GM19351 (cell line): ENCODE measurements at regions not wholly inside any gene's neighbourhood (a gene's known extent, or its start where the extent isn't known, plus 50 kb on each side); places are given as distances from the start of the nearest gene placed in this dataset.
A peak's percentile ranks its signal among the peaks of the same experiment; 100 is the strongest.
"Not testable (repeated sequence)": the region's sequence is repeated elsewhere in the genome, so short reads cannot be mapped to it uniquely, and the experiment has no call there.

ENCODE experiments used
- ATAC-seq: cut with Tn5 transposase; IDR thresholded peaks from one replicate; pipeline ENCODE4 v1.9.1; 2021; ENCODE audit warnings: mild to moderate bottlenecking, moderate library complexity; ENCODE audit not compliant: unreplicated experiment

DNA sequence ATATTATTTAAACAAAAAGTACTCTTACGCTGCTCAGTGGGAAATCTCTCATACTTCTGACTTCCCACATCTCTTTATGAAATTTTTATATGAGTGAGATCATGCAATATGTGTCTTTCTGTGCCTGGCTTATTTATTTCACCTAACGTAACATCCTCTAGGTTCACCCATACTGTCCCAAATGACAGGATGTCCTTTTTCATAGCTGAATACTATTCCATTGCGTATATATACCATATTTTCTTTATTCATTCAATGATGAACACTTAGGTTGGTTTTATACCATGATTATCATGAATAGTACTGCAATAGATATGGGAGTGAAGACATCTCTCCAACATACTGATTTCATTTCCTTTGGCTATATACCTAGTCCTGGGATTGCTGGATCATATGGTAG lies 57.8 kb upstream of the TPP2 start:
- no peak for ATAC-seq

DNA sequence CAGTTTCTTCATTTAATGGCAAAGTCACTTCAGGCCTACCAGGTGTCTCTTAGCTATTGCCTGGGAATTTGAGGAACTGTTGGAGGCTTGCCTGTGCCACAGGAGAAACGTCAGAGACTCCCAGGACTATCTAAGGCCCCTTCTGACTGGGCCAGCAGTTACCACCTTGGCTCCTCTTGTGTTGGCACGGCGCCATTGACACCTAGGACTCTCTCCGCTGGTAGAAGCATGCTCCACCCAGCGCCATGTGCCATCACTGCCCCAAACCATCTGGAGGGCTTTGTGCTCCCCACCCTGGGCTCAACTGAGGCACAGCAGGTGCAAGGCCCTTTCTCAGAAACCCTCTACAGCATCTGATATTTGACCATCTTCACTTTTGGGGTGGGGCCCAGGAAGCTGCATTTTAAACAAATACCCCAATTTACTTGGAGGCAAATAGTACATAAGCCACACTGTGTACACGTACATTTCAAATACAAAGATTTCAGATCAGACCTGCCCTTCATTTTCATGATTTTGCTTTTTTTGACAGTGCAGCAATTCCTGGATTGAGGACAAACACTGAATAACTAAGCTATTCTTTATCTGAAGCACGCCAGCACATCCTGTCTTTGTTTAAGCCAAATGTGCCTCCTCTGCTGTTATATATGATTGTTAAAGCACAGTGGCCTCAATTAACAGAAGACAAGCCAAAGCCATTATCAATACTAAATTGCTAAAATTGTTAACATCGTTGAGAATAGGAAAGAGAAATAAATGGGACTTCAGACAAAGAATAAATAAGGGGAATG lies 59.9 kb upstream of the TPP2 start:
- no peak for ATAC-seq

GRCh38 chr13:102536196-102536595 lies 60.6 kb upstream of the TPP2 start:
- no peak for ATAC-seq

DNA sequence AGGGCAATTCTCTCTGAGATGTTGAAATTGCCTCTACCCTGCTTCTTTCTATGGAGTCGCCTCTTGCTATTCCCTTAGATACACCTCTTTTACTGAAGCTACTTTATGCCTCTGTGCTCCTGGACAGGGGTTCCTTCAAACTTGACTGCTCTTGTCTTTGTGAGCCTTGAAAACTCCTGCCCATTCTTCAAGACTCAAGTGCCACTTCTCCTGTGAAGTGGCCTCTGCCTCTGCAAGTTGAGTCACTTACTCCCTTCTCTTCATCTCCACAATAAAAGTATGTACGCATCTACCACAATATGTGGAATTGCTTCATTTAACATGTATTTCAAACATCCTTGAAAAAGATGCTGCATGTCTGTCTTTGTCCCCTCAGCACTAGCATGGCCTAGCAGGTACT lies 66.0 kb upstream of the TPP2 start:
- no peak for ATAC-seq

DNA sequence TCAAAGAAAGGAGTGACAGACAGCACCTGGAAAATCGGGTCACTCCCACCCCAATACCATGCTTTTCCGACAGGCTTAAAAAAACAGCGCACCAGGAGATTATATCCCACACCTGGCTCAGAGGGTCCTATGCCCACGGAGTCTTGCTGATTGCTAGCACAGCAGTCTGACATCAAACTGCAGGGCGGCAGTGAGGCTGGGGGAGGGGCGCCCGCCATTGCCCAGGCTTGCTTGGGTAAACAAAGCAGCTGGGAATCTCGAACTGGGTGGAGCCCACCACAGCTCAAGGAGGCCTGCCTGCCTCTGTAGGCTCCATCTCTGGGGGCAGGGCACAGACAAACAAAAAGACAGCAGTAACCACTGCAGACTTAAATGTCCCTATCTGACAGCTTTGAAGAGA lies 74.5 kb upstream of the TPP2 start:
- not testable (repeated sequence) for ATAC-seq

DNA sequence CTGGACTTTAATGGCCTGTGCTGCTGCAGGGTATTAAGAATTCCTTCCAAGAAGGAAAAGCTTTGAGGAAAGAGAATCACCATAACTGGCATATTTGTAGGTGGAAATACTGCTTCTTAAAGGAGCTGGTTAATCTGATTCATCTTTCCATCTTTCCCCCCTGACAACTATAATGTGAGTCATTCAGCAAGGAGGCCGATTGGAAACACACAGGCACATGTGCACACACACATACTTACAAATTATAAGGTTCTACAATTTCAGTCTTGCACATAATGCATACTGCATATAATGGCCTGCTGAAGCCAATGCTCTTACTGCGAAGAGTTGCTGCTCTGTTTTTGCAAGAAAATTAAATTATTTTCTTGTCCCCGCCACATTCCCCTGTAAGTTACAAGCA lies 78.8 kb upstream of the TPP2 start:
- ATAC-seq: no peak

- peak; percentile 59 for ATAC-seq
These were observed 86.7 kb upstream of the TPP2 start for GRCh38 chr13:102510072-102510471.

DNA sequence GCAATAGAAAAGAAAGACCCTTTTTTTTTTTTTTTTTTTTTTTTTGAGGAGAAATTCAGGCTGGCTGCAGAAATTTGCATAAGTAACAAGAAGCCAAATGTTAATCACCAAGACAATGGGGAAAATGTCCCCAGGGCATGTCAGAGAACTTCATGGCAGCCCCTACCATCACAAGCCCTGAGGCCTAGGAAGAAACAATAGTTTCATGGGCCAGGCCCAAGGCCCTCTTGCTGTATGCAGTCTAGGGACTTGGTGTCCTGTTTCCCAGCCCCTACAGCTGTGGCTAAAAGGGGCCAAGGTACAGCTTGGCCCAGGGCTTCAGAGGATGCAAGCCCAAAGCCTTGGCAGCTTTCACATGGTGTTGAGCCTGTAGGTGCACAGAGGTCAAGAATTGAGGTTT lies 88.4 kb upstream of the TPP2 start:
- ATAC-seq: no peak

DNA sequence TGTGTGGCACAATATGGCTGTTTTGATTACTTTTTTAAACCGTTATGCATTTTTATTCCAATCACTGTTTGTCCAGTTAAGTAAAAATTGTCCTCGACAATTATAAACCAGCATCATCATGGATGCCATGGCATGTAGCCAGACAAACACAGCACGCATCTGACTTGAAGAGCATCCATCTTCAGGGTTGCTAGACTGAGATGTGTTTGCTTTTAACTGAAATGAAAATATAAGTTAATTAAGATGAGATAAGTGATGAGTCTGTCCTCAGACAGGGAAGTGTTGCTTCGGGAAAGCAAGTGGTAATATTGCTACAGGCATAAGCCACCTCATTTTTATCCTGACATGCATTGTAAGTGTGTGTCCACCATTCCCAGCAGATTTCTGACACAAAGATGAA lies 92.8 kb upstream of the TPP2 start:
- no peak for ATAC-seq

GRCh38 chr13:102495663-102496062 lies 93.8 kb upstream of the FGF14 start:
- ATAC-seq: no peak

GRCh38 chr13:102487330-102487729 lies 85.5 kb upstream of the FGF14 start:
- no peak for ATAC-seq

DNA sequence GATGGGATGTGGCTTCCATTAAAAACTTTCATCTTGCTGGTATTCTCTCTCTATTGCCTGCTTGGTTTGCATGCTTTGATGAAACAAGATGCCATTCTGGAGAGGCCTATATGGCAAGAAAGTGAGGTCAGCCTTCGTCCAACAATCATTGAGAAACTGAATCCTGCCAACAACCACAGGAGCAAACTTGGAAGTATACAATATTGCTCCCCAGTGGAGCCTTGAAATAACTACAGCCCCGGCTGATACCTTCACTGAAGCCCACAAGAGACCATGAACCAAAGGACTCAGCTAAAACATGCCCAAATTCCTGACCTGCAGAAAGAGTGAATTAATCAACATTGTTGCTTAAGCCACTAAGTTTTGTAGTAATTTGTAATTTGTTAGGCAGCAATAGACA lies 82.5 kb upstream of the FGF14 start:
- ATAC-seq: peak; percentile 48

GRCh38 chr13:102472650-102473049 lies 70.8 kb upstream of the FGF14 start:
- no peak for ATAC-seq

DNA sequence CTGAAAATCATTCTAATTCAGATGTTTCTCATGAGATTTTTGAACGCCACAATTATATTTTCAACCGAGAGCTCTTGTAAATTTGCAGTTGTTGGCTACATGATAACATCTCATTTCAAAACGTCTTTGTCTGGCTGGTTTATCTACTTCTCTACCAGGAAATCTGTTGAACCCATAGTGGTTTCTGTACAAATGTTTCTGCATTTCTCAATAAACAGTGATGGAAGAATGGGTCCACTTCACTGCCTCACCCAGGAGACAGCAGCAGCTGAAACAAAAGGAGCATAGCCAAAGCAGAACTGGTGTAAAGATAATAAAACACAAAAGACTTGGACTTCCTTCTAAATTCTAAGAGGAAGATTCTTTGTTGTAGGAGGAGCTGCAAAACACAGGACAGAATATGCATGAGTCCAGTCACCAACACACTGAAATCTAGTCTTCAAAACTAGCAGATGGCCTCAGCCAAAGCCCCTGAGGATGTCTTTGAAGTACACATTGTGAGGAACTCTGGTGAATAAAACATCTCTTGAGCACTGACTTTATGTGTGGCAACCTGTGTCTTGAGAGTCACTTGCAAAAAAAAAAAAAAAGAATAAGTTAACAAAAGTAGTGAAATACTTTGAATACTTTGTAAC lies 68.6 kb upstream of the FGF14 start:
- ATAC-seq: no peak

DNA sequence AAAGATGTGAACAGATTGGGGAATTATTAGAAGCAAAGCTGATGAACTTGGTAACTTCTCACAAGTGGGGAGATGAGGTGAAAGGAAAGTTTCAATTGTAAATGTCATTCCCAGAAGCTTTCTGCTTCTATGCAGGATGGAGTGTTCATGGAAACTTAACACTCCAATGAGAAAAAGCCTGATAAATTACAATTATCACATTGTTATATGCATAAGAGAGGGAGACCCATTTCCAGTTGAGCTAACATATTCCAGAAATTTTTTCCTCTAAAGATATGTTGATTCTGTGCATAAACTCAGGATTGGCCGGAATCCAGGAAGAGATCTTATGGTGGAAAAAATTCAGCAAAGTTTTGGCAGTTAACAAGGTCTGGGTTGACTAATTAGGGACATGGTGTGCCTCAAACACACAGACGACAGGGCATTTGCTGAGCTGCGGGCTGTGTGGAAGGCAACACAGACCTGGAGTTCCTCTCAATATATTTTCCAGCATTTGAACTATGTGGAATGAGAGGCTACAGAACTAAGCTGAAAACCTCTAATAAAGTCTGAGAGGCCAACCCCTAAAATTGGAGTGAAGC lies 64.9 kb upstream of the FGF14 start:
- no peak for ATAC-seq

GRCh38 chr13:102462570-102462969 lies 60.7 kb upstream of the FGF14 start:
- no peak for ATAC-seq

DNA sequence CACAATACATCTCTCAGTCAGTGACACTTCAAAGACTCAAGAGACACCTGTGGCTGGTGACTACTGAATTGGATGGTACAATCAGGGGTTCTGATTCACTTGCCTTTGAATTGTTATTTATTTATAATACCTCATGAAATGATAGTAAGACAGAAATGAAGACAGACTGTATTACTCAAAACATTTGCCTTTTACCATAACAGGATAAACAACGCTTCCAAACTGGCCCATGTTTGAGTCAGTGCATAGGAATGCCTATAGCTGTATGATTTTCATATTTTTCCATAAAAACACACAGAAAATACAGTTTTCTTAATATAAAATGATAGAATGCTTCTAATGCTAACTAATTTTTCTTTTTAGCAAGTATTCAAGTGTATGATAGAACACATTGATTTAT lies 59.5 kb upstream of the FGF14 start:
- no peak for ATAC-seq

GRCh38 chr13:102460806-102461205 lies 59.0 kb upstream of the FGF14 start:
- ATAC-seq: no peak

DNA sequence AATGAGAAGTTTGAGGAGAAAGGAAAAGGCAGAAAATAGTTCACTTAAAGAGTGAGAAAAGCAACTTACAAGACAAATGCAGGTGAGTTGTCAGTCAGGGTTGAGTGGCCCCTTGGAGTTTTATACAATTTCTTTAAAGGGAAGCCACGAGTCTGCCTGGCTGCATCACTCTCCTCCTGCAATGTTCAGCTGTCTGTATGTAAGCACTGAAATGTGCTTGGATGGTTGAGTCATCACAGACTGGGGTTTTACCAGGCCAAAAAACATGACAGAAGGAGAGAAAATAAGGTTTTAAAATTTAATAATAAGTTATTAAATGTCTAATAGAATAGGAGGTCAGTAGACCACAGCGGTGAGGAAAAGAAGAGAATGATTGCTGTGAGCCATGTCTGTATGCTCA lies 51.0 kb upstream of the FGF14 start:
- no peak for ATAC-seq
